ENCODE measurements at regions not wholly inside any gene's neighbourhood (a gene's known extent, or its start where the extent isn't known, plus 50 kb on each side); places are given as distances from the start of the nearest gene placed in this dataset.

- Histone ChIP-seq H3K27ac (no peak overlapping the region), H3K27me3 (no peaks in the 10 kb centered on the region), H3K36me3 (no peaks in the 10 kb centered on the region), H3K9me3 (no peaks in the 10 kb centered on the region), H3K4me3 (replicated peaks in 1 of 3) (no peak overlapping the region), H3K4me1 (no peaks in the 10 kb centered on the region)
- 83 to 92% methylated on average over 4 of the region's 4 CpGs for WGBS, 2 donors
- DNase-seq: no peak
- intact Hi-C loops (cut with DNase I): no loop called here
- no peak for TF ChIP-seq CTCF (IDR thresholded peaks at IDR 0.05)
- TF ChIP-seq POLR2A (IDR thresholded peaks at IDR 0.05): no peak
These were observed 295.1 kb upstream of the SFSWAP start for GRCh38 chr12:131415781-131416180.

- DNase-seq: no peak
- Histone ChIP-seq H3K4me3 (replicated peaks in 1 of 3) (no peak overlapping the region), H3K4me1 (peaks cover 0 to 4% of the 10 kb centered on the region in 2 donors), H3K36me3 (no peaks in the 10 kb centered on the region), H3K27me3 (no peaks in the 10 kb centered on the region), H3K9me3 (no peaks in the 10 kb centered on the region), H3K27ac (no peak overlapping the region)
- TF ChIP-seq CTCF (IDR thresholded peaks at IDR 0.05) (no peak), POLR2A (IDR thresholded peaks at IDR 0.05) (no peak)
- intact Hi-C loops (cut with DNase I): no loop called here
- WGBS, 2 donors: 79 to 82% methylated on average over 8 of the region's 8 CpGs
These were observed 292.8 kb upstream of the SFSWAP start for GRCh38 chr12:131418121-131418520.

- 71 to 84% methylated on average over 2 of the region's 2 CpGs for WGBS, 2 donors
- H3K36me3 ChIP-seq: no peaks in the 10 kb centered on the region
- no peaks in the 10 kb centered on the region for H3K27me3 ChIP-seq
- H3K27ac ChIP-seq: no peak overlapping the region
- TF ChIP-seq CTCF (IDR thresholded peaks at IDR 0.05) (no peak), POLR2A (IDR thresholded peaks at IDR 0.05) (no peak)
- no peaks in the 10 kb centered on the region for H3K9me3 ChIP-seq
- H3K4me3 ChIP-seq (replicated peaks in 1 of 3): no peak overlapping the region
- peaks cover 0 to 6% of the 10 kb centered on the region in 2 donors for H3K4me1 ChIP-seq
- DNase-seq: no peak
- intact Hi-C loops (cut with DNase I): no loop called here
These were observed 292.0 kb upstream of the SFSWAP start for GRCh38 chr12:131418884-131419283.

GRCh38 chr12:131420867-131421447, 289.9 kb upstream of the SFSWAP start:
- Histone ChIP-seq H3K4me3 (replicated peaks in 1 of 3) (no peak overlapping the region), H3K4me1 (peaks cover 0 to 6% of the 10 kb centered on the region in 2 donors), H3K9me3 (no peaks in the 10 kb centered on the region), H3K27ac (no peak overlapping the region), H3K27me3 (no peaks in the 10 kb centered on the region), H3K36me3 (no peaks in the 10 kb centered on the region)
- DNase-seq: no peak
- TF ChIP-seq CTCF (IDR thresholded peaks at IDR 0.05): no peak
- no peak for TF ChIP-seq POLR2A (IDR thresholded peaks at IDR 0.05)
- WGBS, 2 donors: 70 to 79% methylated on average over 13 of the region's 13 CpGs
- intact Hi-C loops (cut with DNase I): no loop called here

- no peak overlapping the region for H3K4me3 ChIP-seq (replicated peaks in 1 of 3)
- peaks cover 0 to 6% of the 10 kb centered on the region in 2 donors for H3K4me1 ChIP-seq
- intact Hi-C loops (cut with DNase I): no loop called here
- no peaks in the 10 kb centered on the region for H3K36me3 ChIP-seq
- DNase-seq: no peak
- TF ChIP-seq POLR2A (IDR thresholded peaks at IDR 0.05) (no peak), CTCF (IDR thresholded peaks at IDR 0.05) (no peak)
- no peak overlapping the region for H3K27ac ChIP-seq
- 80 to 87% methylated on average over 10 of the region's 10 CpGs for WGBS, 2 donors
- no peaks in the 10 kb centered on the region for H3K9me3 ChIP-seq
- no peaks in the 10 kb centered on the region for H3K27me3 ChIP-seq
These were observed 289.2 kb upstream of the SFSWAP start for GRCh38 chr12:131421509-131422186.
